ENCODE measurements at regions not wholly inside any gene's neighbourhood (a gene's known extent, or its start where the extent isn't known, plus 50 kb on each side); places are given as distances from the start of the nearest gene placed in this dataset.

- TF ChIP-seq CTCF (IDR thresholded peaks at IDR 0.05): no peak
- no peak for TF ChIP-seq POLR2A (IDR thresholded peaks at IDR 0.05)
These were observed 444.1 kb downstream of the PLPP3 start for GRCh38 chr1:56135069-56135863.

All from testis (tissue), 2 donors.